Tibial nerve (tissue), 4 donors: ENCODE measurements at regions not wholly inside any gene's neighbourhood (a gene's known extent, or its start where the extent isn't known, plus 50 kb on each side); places are given as distances from the start of the nearest gene placed in this dataset.

Experiments used
- EP300 ChIP-seq, 2 donors: sonication (generic); formaldehyde crosslinking; IDR thresholded peaks; one replicate each; pipeline ENCODE4 v1.6.1; 2017; ENCODE audit warnings: antibody characterized with exemption in 2 of 2, mild to moderate bottlenecking in 1 of 2
- POLR2A ChIP-seq, 2 donors: fragments of 450-650 bp; IDR thresholded peaks; one replicate each; pipeline ENCODE4 v1.6.1; 2017; ENCODE audit warnings: antibody characterized with exemption in 2 of 2, mild to moderate bottlenecking in 2 of 2, moderate library complexity in 2 of 2
- TF ChIP-seq, protein P1 (sequence below), 5 experiments: fragments of 200-600 bp in 3 of 5; fragments of 450-650 bp in 2 of 5; sonication (generic) in 3 of 5; IDR thresholded peaks; one replicate each; pipeline ENCODE4 v1.5.1; 2016 to 2019; ENCODE audit warnings: antibody characterized with exemption in 5 of 5, mild to moderate bottlenecking in 3 of 5, moderate library complexity in 2 of 5

DNA sequence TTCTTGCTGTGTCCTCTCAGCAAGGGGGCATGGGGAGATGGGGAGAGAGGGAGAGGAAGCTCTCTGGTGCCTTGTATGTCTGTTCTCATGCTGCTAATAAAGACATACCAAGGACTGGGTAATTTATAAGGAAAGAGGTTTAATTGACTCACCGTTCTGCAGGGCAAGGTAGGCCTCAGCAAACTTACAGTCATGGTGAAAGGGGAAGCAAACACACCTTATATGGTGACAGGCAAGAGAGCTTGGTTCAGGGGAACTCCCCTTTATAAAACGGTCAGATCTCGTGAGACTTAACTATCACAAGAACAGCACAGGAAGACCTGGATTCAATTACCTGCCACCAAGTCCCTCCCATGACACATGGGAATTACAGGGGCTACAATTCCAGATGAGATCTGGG is 464.7 kb upstream of the CELF2 start:
- TF ChIP-seq, protein P1, sequence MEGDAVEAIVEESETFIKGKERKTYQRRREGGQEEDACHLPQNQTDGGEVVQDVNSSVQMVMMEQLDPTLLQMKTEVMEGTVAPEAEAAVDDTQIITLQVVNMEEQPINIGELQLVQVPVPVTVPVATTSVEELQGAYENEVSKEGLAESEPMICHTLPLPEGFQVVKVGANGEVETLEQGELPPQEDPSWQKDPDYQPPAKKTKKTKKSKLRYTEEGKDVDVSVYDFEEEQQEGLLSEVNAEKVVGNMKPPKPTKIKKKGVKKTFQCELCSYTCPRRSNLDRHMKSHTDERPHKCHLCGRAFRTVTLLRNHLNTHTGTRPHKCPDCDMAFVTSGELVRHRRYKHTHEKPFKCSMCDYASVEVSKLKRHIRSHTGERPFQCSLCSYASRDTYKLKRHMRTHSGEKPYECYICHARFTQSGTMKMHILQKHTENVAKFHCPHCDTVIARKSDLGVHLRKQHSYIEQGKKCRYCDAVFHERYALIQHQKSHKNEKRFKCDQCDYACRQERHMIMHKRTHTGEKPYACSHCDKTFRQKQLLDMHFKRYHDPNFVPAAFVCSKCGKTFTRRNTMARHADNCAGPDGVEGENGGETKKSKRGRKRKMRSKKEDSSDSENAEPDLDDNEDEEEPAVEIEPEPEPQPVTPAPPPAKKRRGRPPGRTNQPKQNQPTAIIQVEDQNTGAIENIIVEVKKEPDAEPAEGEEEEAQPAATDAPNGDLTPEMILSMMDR (IDR thresholded peaks at IDR 0.05), result no peak
- TF ChIP-seq POLR2A (IDR thresholded peaks at IDR 0.05) (no peak), EP300 (IDR thresholded peaks at IDR 0.05) (no peak)
